HCT116 (cell line): ENCODE measurements at regions not wholly inside any gene's neighbourhood (a gene's known extent, or its start where the extent isn't known, plus 50 kb on each side); places are given as distances from the start of the nearest gene placed in this dataset.

Experiments used
- ATAC-seq: fragments of 200-7000 bp; cut with Tn5 transposase; 2 replicates; pipeline ENCODE4 v1.9.1; 2020; ENCODE audit warnings: mild to moderate bottlenecking, moderate library complexity
- BruUV-seq: library from RNA; stranded (reverse); fragments of 400-500 nt; replicated peaks from 2 replicates; lab custom pipeline; 2021; lab: Mats Ljungman, UMichigan
- CTCF ChIA-PET: fragments of 300-600 bp; sonication (Branson Sonifier 250); formaldehyde crosslinking; loops from one replicate; lab custom pipeline; 2021; ENCODE audit warnings: antibody characterized with exemption; lab: Charles Lee
- POLR2A ChIA-PET: fragments of 300-600, 350-600 bp; sonication (Branson Sonifier 250); formaldehyde crosslinking; loops from one replicate; lab custom pipeline; 2021; ENCODE audit warnings: antibody characterized with exemption; lab: Charles Lee
- RAD21 ChIA-PET, 2 experiments: fragments of 300-600 bp; sonication (Branson Sonifier 250); formaldehyde crosslinking; loops; one replicate each; lab custom pipeline; 2023; ENCODE audit warnings: low total read pairs in 2 of 2; ENCODE audit not compliant: uncharacterized antibody in 2 of 2, unreplicated experiment in 2 of 2, low non-redundant PET in 1 of 2; lab: Charles Lee
- DNase-seq: peaks from one replicate; pipeline ENCODE4 v3.0.0-alpha.2; 2010; ENCODE audit warnings: low read depth, low spot score
- H2AFZ ChIP-seq: fragments of 200-600 bp; shearing (Covaris generic), sonication (generic); 2 replicates; pipeline ENCODE4 v1.6.1; 2017; ENCODE audit warnings: low read depth, mixed run types, mixed read lengths, antibody characterized with exemption, low read length; ENCODE audit not compliant: poor library complexity, severe bottlenecking
- H3K27ac ChIP-seq: 2 replicates; pipeline ENCODE4 v1.5.1; 2012; ENCODE audit warnings: low read depth, low read length
- H3K27me3 ChIP-seq: fragments of 200-600 bp; sonication (generic); 2 replicates; pipeline ENCODE4 v1.6.1; 2016; ENCODE audit warnings: mixed run types, low read length, mixed read lengths; ENCODE audit not compliant: insufficient read depth
- H3K36me3 ChIP-seq, 2 experiments: fragments of 200-500 bp in 1 of 2; fragments of 200-600 bp in 1 of 2; sonication (Bioruptor generic) in 1 of 2; sonication (generic) in 1 of 2; 2 replicates each; pipeline versions ENCODE4 v1.5.1 to v1.6.1; 2014 to 2016; ENCODE audit warnings: low read length in 2 of 2, inconsistent platforms in 1 of 2, mixed read lengths in 1 of 2, mixed run types in 1 of 2; ENCODE audit not compliant: insufficient read depth in 2 of 2, control insufficient read depth in 1 of 2
- H3K4me1 ChIP-seq, 2 experiments: fragments of 200-600 bp in 1 of 2; sonication (generic) in 1 of 2; 2 replicates each; pipeline versions ENCODE4 v1.5.1 to v1.6.1; 2012 to 2017; ENCODE audit warnings: low read length in 2 of 2, inconsistent platforms in 1 of 2, mild to moderate bottlenecking in 1 of 2, mixed read lengths in 1 of 2, mixed run types in 1 of 2, moderate library complexity in 1 of 2; ENCODE audit not compliant: insufficient read depth in 2 of 2, control insufficient read depth in 1 of 2
- H3K4me2 ChIP-seq: fragments of 200-600 bp; sonication (generic); 2 replicates; pipeline ENCODE4 v1.6.1; 2017; ENCODE audit warnings: mixed run types, low read length, mixed read lengths
- H3K4me3 ChIP-seq, 2 experiments: fragments of 200-600 bp in 1 of 2; sonication (generic) in 1 of 2; replicated peaks in 1 of 2; 2 replicates each; pipeline ENCODE4 v1.5.1; 2011 to 2016; ENCODE audit warnings: low read length in 2 of 2, control low read depth in 1 of 2, low read depth in 1 of 2, mild to moderate bottlenecking in 1 of 2, mixed read lengths in 1 of 2, mixed run types in 1 of 2
- H3K79me2 ChIP-seq: fragments of 200-600 bp; sonication (generic); 2 replicates; pipeline ENCODE4 v1.6.1; 2017; ENCODE audit warnings: mild to moderate bottlenecking, mixed run types, low read length, moderate library complexity, mixed read lengths; ENCODE audit not compliant: insufficient read depth
- H3K9ac ChIP-seq: fragments of 200-600 bp; sonication (generic); 2 replicates; pipeline ENCODE4 v1.6.1; 2016; ENCODE audit warnings: low read length, mixed read lengths
- H3K9me2 ChIP-seq: fragments of 200-600 bp; sonication (generic), shearing (Covaris generic); 2 replicates; pipeline ENCODE4 v1.6.1; 2017; ENCODE audit warnings: mixed run types, mild to moderate bottlenecking, moderate library complexity; ENCODE audit not compliant: insufficient read depth
- H3K9me3 ChIP-seq, 2 experiments: fragments of 200-500 bp in 1 of 2; fragments of 200-600 bp in 1 of 2; sonication (Bioruptor generic) in 1 of 2; sonication (generic) in 1 of 2; 2 replicates each; pipeline ENCODE4 v1.6.1; 2014 to 2017; ENCODE audit warnings: low read length in 2 of 2, mixed read lengths in 2 of 2, inconsistent platforms in 1 of 2, low read depth in 1 of 2, mild to moderate bottlenecking in 1 of 2, mixed run types in 1 of 2, moderate library complexity in 1 of 2; ENCODE audit not compliant: control insufficient read depth in 1 of 2, insufficient read depth in 1 of 2
- H4K20me1 ChIP-seq: fragments of 200-600 bp; sonication (generic), shearing (Covaris generic); 2 replicates; pipeline ENCODE4 v1.6.1; 2017; ENCODE audit warnings: mixed run types, mild to moderate bottlenecking, moderate library complexity; ENCODE audit not compliant: insufficient read depth
- CBX3 ChIP-seq: IDR thresholded peaks from 2 replicates; pipeline ENCODE4 v1.6.1; 2012; ENCODE audit warnings: low read depth
- ELF1 ChIP-seq: IDR thresholded peaks from 2 replicates; pipeline ENCODE4 v1.6.1; 2012; ENCODE audit warnings: low read depth, borderline replicate concordance
- EZH2 ChIP-seq: fragments of 200-600 bp; sonication (generic); IDR thresholded peaks from 2 replicates; pipeline ENCODE4 v1.6.1; 2017; ENCODE audit warnings: antibody characterized with exemption, mixed run types
- EZH2phosphoT487 ChIP-seq: fragments of 200-600 bp; IDR thresholded peaks from 2 replicates; pipeline ENCODE4 v1.6.1; 2018; ENCODE audit warnings: antibody characterized with exemption, borderline replicate concordance
- FOSL1 ChIP-seq: IDR thresholded peaks from 2 replicates; pipeline ENCODE4 v1.6.1; 2012; ENCODE audit warnings: low read depth
- JUND ChIP-seq: IDR thresholded peaks from 2 replicates; pipeline ENCODE4 v1.6.1; 2012
- POLR2A ChIP-seq: IDR thresholded peaks from 2 replicates; pipeline ENCODE4 v1.7.0; 2011; ENCODE audit warnings: borderline replicate concordance; ENCODE audit not compliant: insufficient read depth, insufficient read length; ENCODE audit errors: extremely low read depth
- POLR2AphosphoS5 ChIP-seq: IDR thresholded peaks from 2 replicates; pipeline ENCODE4 v1.6.1; 2011; ENCODE audit warnings: mild to moderate bottlenecking, low read depth, low read length, moderate library complexity
- RAD21 ChIP-seq: IDR thresholded peaks from 2 replicates; pipeline ENCODE4 v1.6.1; 2012; ENCODE audit warnings: low read depth, mild to moderate bottlenecking
- SIN3A ChIP-seq: IDR thresholded peaks from 2 replicates; pipeline ENCODE4 v1.6.1; 2012; ENCODE audit warnings: low read depth
- SP1 ChIP-seq: IDR thresholded peaks from 2 replicates; pipeline ENCODE4 v1.6.1; 2012; ENCODE audit warnings: low read depth
- SRF ChIP-seq: IDR thresholded peaks from 2 replicates; pipeline ENCODE4 v1.6.1; 2012; ENCODE audit warnings: low read depth
- ZBTB33 ChIP-seq: IDR thresholded peaks from 2 replicates; pipeline ENCODE4 v1.6.1; 2011; ENCODE audit warnings: mild to moderate bottlenecking, low read length, moderate library complexity; ENCODE audit not compliant: insufficient replicate concordance; ENCODE audit errors: extremely low read depth
- ZFX ChIP-seq: fragments of 450-650 bp; IDR thresholded peaks from 2 replicates; pipeline ENCODE4 v1.6.1; 2017
- intact Hi-C: fragments of 100-400 bp; cut with micrococcal nuclease; formaldehyde crosslinking; loops from 2 replicates; pipeline ENCODE4 v1.10.0; 2022
- TF ChIP-seq, protein P1 (sequence below): IDR thresholded peaks from 2 replicates; pipeline ENCODE4 v1.6.1; 2012
- TF ChIP-seq, protein P2 (sequence below): IDR thresholded peaks from 2 replicates; pipeline ENCODE4 v1.6.1; 2012; ENCODE audit warnings: low read depth

GRCh38 chr12:11497995-11498394 is 102.6 kb upstream of the PRB2 start:
- no peaks in the 10 kb centered on the region for H3K36me3 ChIP-seq
- no peak overlapping the region for H2AFZ ChIP-seq
- BruUV-seq = no TSS peak
- no peaks in the 10 kb centered on the region for H3K9me2 ChIP-seq
- H3K9ac ChIP-seq = no peak overlapping the region
- no peak for DNase-seq
- ChIA-PET POLR2A (no interaction called here), CTCF (interaction anchor here (1.9 kb wide), 1 partner anchor 15 kb away, joined by 4 read pairs; no protein-coding TSS in a partner anchor), RAD21 (no interaction called here)
- H3K4me3 ChIP-seq = no peak overlapping the region
- no peaks in the 10 kb centered on the region for H3K9me3 ChIP-seq
- intact Hi-C loops = loop anchor here (5.0 kb wide), 1 partner anchor 534 kb away; no protein-coding TSS in a partner anchor
- H3K27ac ChIP-seq = no peak overlapping the region
- ATAC-seq = no peak
- H3K4me1 ChIP-seq = no peaks in the 10 kb centered on the region
- H4K20me1 ChIP-seq = no peaks in the 10 kb centered on the region
- TF ChIP-seq SP1 (no peak), ZFX (no peak), EZH2phosphoT487 (no peak), ZBTB33 (no peak), FOSL1 (no peak), CBX3 (no peak), POLR2A (no peak), SIN3A (no peak), RAD21 (no peak), ELF1 (no peak), JUND (no peak), POLR2AphosphoS5 (no peak), EZH2 (no peak), SRF (no peak)
- TF ChIP-seq, protein P1, sequence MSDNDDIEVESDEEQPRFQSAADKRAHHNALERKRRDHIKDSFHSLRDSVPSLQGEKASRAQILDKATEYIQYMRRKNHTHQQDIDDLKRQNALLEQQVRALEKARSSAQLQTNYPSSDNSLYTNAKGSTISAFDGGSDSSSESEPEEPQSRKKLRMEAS = no peak
- TF ChIP-seq, protein P2, sequence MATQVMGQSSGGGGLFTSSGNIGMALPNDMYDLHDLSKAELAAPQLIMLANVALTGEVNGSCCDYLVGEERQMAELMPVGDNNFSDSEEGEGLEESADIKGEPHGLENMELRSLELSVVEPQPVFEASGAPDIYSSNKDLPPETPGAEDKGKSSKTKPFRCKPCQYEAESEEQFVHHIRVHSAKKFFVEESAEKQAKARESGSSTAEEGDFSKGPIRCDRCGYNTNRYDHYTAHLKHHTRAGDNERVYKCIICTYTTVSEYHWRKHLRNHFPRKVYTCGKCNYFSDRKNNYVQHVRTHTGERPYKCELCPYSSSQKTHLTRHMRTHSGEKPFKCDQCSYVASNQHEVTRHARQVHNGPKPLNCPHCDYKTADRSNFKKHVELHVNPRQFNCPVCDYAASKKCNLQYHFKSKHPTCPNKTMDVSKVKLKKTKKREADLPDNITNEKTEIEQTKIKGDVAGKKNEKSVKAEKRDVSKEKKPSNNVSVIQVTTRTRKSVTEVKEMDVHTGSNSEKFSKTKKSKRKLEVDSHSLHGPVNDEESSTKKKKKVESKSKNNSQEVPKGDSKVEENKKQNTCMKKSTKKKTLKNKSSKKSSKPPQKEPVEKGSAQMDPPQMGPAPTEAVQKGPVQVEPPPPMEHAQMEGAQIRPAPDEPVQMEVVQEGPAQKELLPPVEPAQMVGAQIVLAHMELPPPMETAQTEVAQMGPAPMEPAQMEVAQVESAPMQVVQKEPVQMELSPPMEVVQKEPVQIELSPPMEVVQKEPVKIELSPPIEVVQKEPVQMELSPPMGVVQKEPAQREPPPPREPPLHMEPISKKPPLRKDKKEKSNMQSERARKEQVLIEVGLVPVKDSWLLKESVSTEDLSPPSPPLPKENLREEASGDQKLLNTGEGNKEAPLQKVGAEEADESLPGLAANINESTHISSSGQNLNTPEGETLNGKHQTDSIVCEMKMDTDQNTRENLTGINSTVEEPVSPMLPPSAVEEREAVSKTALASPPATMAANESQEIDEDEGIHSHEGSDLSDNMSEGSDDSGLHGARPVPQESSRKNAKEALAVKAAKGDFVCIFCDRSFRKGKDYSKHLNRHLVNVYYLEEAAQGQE = no peak
- peaks cover 19% of the 10 kb centered on the region; the same call in 1 of the 2 replicates for H3K27me3 ChIP-seq
- no peak overlapping the region for H3K4me2 ChIP-seq
- no peaks in the 10 kb centered on the region for H3K79me2 ChIP-seq
